ENCODE measurements at regions not wholly inside any gene's neighbourhood (a gene's known extent, or its start where the extent isn't known, plus 50 kb on each side); places are given as distances from the start of the nearest gene placed in this dataset.

DNA sequence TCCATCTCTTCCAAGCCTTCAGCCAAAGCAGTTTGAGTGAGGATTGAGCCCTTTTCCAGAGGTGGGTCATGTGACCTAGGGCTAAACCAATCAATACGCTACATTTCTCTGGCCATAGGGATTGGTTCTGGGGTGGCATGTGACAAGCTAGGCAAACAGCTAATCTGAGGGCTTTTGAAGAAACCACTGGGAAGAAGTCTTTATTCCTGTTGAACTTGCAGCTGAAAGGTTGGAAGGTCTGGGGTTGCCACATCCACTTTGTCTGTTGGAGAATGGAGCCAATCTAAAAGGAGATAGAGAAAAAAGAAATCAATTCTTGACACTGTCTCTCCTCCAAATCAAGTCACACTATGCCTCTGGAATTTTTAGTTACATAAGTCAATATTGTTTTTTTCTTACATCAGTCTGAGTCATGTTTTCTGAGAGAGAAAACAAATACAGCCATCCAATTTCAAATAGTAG, 637.8 kb upstream of the WWC1 start:
- H3K4me3 ChIP-seq = no peak overlapping the region
- TF ChIP-seq, protein P1, sequence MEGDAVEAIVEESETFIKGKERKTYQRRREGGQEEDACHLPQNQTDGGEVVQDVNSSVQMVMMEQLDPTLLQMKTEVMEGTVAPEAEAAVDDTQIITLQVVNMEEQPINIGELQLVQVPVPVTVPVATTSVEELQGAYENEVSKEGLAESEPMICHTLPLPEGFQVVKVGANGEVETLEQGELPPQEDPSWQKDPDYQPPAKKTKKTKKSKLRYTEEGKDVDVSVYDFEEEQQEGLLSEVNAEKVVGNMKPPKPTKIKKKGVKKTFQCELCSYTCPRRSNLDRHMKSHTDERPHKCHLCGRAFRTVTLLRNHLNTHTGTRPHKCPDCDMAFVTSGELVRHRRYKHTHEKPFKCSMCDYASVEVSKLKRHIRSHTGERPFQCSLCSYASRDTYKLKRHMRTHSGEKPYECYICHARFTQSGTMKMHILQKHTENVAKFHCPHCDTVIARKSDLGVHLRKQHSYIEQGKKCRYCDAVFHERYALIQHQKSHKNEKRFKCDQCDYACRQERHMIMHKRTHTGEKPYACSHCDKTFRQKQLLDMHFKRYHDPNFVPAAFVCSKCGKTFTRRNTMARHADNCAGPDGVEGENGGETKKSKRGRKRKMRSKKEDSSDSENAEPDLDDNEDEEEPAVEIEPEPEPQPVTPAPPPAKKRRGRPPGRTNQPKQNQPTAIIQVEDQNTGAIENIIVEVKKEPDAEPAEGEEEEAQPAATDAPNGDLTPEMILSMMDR (IDR thresholded peaks at IDR 0.05) = no peak
- intact Hi-C loops (cut with DNase I) = no loop called here
- H3K27ac ChIP-seq = no peak overlapping the region
- H3K4me1 ChIP-seq = no peaks in the 10 kb centered on the region
- ATAC-seq (no peak), DNase-seq (no peak)
- no peaks in the 10 kb centered on the region for H3K27me3 ChIP-seq
- no peaks in the 10 kb centered on the region for H3K36me3 ChIP-seq
- H3K9me3 ChIP-seq = no peaks in the 10 kb centered on the region

DNA sequence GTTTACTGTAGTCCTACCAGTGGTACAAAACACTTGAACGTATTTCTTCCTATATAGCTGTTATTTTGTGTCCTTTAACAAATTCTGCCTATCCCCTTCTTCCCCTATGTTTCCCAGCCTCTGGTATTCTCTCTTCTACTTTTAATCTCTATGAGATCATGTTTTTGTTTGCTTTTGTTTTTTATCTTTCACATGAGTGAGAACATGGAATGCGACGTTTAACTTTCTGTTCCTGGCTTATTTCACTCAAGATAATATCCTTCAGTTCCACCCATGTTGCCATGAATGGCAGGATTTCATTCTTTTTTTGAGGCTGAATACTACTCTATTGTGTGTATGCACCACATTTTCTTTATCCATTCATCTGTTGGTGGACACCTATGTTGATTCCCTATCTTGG, 634.4 kb upstream of the WWC1 start:
- Histone ChIP-seq H3K4me3 (no peak overlapping the region), H3K4me1 (no peaks in the 10 kb centered on the region), H3K27ac (no peak overlapping the region), H3K27me3 (no peaks in the 10 kb centered on the region), H3K36me3 (no peaks in the 10 kb centered on the region), H3K9me3 (no peaks in the 10 kb centered on the region)
- DNase-seq (no peak), ATAC-seq (no peak)
- TF ChIP-seq, protein P1 (IDR thresholded peaks at IDR 0.05) = no peak
- intact Hi-C loops (cut with DNase I) = no loop called here

DNA sequence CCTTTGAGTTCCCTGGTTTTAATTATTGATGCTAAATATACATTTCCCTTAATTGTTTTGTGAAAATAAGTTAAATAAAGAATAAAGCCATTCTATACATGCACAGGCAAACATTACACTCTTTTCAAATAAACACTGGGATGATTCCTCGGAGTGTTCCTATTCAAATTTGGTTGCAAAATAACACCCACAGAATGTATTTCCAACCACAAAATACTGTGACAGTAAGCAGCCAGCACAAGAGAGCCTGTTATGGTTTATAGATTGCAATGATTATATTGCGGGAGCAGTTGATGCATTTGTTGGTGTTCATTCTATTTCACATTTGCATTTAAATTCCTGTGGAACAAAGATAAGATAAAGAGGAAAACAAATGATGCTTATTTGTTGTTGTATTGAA, 632.6 kb upstream of the WWC1 start:
- Histone ChIP-seq H3K36me3 (no peaks in the 10 kb centered on the region), H3K4me3 (no peak overlapping the region), H3K4me1 (no peaks in the 10 kb centered on the region), H3K27me3 (no peaks in the 10 kb centered on the region), H3K27ac (no peak overlapping the region), H3K9me3 (no peaks in the 10 kb centered on the region)
- ATAC-seq = no peak
- TF ChIP-seq, protein P1 (IDR thresholded peaks at IDR 0.05) = no peak
- intact Hi-C loops (cut with DNase I) = no loop called here
- DNase-seq = no peak

DNA sequence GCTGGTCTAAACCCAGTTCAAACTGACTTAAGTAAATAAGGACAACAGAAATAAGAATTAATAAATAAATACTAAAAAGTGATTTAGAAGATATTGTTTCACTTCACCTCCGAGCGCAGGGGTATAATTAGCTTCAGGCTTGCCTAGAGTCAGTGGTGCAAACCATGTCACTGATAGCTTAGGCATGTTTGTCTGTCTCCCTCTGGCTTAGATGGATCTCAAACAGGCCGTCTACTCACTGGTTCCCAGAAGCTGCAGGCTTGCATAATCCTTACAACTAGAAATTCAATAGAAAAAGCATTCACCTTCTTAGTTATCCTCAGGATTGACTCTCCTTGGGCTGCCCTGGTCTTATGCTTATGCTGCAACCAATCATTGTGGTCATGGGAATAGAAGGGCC, 629.8 kb upstream of the WWC1 start:
- H3K27me3 ChIP-seq = no peaks in the 10 kb centered on the region
- H3K9me3 ChIP-seq = no peaks in the 10 kb centered on the region
- no peak overlapping the region for H3K4me3 ChIP-seq
- no peaks in the 10 kb centered on the region for H3K36me3 ChIP-seq
- no peak for DNase-seq
- intact Hi-C loops (cut with DNase I) = no loop called here
- H3K4me1 ChIP-seq = no peaks in the 10 kb centered on the region
- no peak overlapping the region for H3K27ac ChIP-seq
- TF ChIP-seq, protein P1 (IDR thresholded peaks at IDR 0.05) = no peak
- no peak for ATAC-seq

DNA sequence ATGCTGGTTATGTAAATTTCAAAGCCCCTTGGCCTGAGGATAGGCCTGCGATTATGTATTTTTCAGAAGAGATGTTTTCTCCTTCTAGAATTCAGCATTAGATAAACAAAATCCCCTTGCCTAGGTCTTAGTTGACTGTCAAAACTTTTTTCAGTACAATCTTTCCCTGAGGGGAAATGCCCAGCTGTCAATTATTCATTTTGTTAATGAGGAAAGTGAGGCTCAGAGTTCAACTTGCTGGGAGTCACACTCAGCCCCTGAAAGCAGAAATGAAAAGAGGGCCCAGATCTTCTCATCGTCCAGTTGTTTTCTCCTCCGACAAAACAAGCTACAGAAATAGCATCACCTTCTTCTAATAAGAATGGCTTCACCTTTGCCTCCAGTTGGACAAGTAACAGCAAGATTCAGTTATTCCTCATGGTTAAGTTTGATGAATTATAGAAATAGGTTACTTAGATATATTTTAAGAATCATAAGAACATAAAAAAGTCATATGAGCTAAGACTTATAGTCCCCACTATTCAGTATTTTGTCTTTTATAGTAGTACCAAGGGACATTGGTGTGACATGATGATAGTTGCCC, 627.1 kb upstream of the WWC1 start:
- Histone ChIP-seq H3K27ac (no peak overlapping the region), H3K36me3 (no peaks in the 10 kb centered on the region), H3K4me1 (no peaks in the 10 kb centered on the region), H3K4me3 (no peak overlapping the region), H3K27me3 (no peaks in the 10 kb centered on the region), H3K9me3 (no peaks in the 10 kb centered on the region)
- TF ChIP-seq, protein P1 (IDR thresholded peaks at IDR 0.05) = no peak
- intact Hi-C loops (cut with DNase I) = no loop called here
- DNase-seq (no peak), ATAC-seq (no peak)

DNA sequence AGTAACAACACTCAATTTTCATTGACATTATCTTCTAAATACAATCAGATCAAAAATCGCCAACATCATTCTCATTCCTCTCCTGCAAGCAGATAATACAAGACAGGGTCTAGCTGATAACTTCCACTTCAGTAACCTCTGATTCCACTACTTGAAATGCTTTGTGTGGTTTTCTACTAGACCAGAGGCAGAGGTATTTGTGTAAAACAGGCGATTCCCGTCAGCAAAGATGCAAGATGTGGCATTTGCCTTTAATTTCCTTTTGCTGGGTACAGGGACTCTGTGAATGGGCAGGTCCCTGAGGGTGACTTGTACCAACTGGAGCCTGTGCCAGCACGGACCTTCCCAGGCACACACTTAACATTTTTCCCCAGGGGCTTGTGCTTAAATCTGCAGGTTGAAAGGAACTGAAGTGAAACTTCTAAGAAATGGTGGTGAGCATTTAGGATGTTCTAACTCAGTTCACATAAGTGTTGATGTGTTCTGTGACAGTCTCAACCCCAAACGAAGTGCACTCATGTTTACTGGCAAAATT, 625.5 kb upstream of the WWC1 start:
- no peak for DNase-seq
- Histone ChIP-seq H3K27ac (no peak overlapping the region), H3K9me3 (no peaks in the 10 kb centered on the region), H3K4me3 (no peak overlapping the region), H3K4me1 (no peaks in the 10 kb centered on the region), H3K27me3 (no peaks in the 10 kb centered on the region), H3K36me3 (no peaks in the 10 kb centered on the region)
- no peak for ATAC-seq
- TF ChIP-seq, protein P1 (IDR thresholded peaks at IDR 0.05) = no peak
- intact Hi-C loops (cut with DNase I) = no loop called here

Data from upper lobe of right lung (tissue), 1 donor.